Gastrocnemius medialis (tissue), 4 donors: ENCODE measurements at regions not wholly inside any gene's neighbourhood (a gene's known extent, or its start where the extent isn't known, plus 50 kb on each side); places are given as distances from the start of the nearest gene placed in this dataset.

ENCODE experiments used
- CTCF ChIP-seq, 5 experiments: fragments of 450-650 bp in 3 of 5; fragments of 200-600 bp in 2 of 5; sonication (generic) in 2 of 5; IDR thresholded peaks in 4 of 5; conservative IDR thresholded peaks in 1 of 5; 1 replicate in 4 of 5; 2 replicates in 1 of 5; pipeline ENCODE4 v1.5.1; 2016 to 2019; ENCODE audit warnings: antibody characterized with exemption in 5 of 5, mild to moderate bottlenecking in 3 of 5, moderate library complexity in 3 of 5
- POLR2A ChIP-seq, 2 donors: fragments of 450-650 bp; IDR thresholded peaks; one replicate each; pipeline ENCODE4 v1.6.1; 2017; ENCODE audit warnings: antibody characterized with exemption in 2 of 2, mild to moderate bottlenecking in 2 of 2, moderate library complexity in 2 of 2

GRCh38 chr6:27765028-27765590 is 147.1 kb downstream of the OR2B2 start:
- no peak for TF ChIP-seq CTCF (IDR thresholded peaks at IDR 0.05 in 4 of 5, conservative IDR thresholded peaks at IDR 0.05 in 1 of 5)
- TF ChIP-seq POLR2A (IDR thresholded peaks at IDR 0.05): no peak
